GM04504 (cell line): ENCODE measurements at regions not wholly inside any gene's neighbourhood (a gene's known extent, or its start where the extent isn't known, plus 50 kb on each side); places are given as distances from the start of the nearest gene placed in this dataset.
A peak's percentile ranks its signal among the peaks of the same experiment; 100 is the strongest.
"Not testable (repeated sequence)": the region's sequence is repeated elsewhere in the genome, so short reads cannot be mapped to it uniquely, and the experiment has no call there.

Experiments
- DNase-seq: peaks from one replicate; pipeline ENCODE4 v3.0.0-alpha.2; 2012; ENCODE audit warnings: low read depth

DNA sequence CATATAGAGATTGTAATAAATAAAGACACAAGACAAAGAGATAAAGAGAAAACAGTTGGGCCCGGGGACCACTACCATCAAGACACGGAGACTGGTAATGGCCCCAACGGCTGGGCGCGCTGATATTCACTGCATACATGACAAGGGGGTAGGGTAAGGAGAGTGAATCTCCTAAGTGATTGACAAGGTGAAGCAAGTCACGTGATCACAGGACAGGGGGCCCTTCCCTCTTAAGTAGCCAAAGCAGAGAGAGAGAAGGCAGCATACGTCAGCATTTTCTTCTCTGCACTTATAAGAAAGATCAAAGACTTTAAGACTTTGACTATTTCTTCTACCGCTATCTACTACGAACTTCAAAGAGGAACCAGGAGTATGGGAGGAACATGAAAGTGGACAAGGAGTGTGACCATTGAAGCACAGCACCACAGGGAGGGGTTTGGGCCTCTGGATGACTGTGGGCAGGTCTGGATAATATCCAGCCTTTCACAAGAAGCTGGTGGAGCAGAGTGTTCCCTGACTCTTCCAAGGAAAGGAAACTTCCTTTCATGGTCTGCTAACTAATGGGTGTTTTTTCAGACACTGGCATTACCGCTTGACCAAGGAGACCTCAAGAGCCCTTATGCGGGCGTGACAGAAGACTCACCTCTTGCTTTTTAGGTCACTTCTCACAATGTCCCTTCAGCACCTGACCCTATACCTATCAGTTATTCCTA, 75.6 kb downstream of the MRPL39 start:
- DNase-seq, result not testable (repeated sequence)

DNA sequence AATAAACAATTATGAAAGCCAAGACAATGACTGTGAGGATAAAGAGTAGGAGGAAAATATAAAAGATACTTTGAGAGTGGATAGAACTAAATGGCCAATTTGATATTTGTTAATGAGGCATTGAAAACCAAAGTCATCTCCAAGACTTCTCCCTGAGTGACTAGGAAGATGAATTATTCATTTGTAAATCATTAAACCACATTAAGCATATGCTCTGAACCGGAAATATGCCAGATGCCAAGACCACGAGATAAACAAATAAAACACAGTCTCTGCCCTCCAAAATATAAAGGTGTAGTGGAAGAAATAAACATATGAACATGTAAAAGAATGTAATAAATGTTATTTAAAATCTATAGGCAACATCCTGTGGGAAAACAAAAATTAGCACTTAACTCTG, 78.8 kb downstream of the MRPL39 start:
- DNase-seq, result no peak

DNA sequence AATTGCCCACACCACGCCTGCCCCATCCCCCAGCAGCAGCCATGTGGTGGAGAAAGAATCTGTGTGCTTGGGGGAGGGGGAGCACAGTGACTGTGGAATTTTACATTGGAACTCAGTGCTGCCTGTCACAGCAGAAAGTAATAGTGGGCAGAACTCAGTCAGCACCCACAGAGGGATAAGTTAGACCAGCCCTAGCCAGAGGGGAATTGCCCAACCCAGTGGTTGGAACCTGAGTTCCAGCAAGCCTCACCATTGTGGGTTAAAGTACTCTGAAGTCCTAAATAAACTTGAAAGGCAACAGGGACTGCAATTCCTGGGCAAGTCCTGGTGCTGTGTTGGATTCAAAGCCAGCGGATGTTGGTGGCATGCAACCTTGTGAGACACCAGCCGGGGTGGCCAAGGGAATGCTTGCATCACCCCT, 88.8 kb downstream of the MRPL39 start:
- DNase-seq, result no peak

DNA sequence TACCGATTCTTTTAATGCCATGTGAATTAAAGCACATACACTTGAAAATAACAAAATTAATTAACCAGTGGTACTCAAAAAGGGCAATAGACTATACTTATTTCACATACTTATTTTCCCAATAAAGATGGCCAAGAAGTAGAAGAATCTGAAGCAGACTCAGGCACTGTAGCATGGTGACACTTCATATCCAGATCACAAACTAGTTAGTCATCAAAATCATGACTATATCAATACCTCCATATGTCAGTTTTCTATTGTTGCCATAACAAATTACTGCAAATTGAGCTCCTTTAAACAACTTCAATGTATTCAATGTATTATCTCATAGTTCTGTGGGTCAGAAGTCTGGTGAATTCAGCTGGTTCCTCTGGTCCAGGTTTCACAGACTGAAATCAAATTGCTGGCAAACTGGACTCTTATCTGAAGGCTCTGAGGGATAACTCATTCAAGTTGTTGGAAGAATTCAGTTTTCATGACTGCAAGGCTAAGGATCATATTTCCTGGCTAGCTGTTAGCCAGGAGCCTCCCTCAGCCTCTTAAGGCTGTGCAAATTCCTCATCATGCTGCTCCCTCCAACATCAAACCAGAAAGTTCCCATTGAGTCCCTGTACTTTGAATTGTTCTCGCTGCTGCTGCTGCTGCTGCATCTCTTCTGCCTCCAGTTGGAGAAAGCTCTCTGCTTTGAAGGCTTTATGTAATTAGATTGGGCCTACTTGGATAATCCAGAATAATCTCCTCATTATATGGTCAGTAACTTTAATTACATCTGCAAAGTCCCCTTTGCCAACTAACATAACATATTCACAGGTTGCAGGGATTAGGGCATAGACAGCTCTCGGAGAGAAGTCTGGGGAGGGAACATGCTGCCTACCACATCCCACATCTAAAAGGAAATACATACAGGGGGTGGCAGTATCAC, 91.5 kb downstream of the MRPL39 start:
- DNase-seq, result no peak

DNA sequence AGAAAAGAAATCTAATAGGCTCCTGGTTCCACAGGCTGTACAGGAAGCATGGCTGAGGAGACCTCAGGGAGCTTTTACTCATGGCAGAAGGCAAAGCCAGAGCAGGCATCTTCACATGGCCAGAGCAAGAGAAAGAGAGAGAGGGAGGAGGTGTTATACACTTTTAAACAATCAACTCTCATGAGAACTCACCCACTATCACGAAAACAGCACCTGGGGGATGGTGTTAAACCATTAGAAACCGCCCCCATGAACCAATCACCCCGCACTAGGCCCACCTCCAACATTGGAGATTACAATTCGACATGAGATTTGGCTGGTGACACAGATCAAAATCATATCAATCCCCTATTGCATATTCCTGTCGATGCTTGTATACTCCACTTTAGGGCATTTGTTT, 93.5 kb downstream of the MRPL39 start:
- no peak for DNase-seq

DNA sequence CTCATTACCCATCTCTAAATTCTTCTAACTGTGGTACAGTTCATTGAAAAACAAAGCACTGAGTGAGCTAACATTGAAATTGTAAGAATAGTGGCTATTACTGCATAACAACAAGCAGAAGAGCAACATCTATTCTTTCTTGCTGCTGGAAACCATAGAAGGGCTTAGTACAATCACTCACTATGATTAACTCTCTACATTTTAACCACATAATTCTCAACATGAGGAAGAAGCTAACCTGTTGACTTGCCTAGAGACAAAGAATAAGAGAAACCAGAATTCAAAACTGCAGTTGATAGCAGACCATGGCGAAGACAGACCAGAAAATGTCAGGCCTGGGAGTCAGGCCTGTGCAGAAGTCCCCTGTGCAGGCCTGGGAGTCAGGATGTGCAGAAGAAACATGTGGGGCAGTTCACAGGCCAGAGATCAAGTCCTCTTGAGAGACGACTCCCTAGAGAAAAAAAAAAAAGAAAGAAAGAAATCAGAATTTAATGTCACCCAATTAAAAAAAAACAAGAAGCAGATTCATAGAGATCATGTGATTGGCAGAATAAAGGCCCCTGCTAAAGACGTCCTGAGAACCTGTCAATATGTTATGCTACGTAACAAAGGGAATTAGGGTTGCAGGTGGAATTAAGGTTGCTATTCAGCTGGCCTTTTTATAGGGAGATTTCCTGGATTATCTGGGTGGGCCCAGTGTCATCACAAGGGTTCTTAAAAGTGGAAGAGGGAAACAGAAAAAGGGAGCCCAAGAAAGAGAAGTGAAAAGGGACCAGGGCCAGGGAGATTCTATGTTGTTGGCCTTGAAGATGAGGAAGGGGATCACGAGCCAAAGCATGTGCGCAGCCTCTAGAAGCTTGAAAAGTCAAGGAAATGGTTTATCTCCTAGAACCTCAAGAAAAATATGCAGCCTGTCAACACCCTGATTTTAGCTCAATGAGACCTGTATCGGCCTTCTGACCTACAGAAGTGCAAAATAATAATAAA, 94.9 kb downstream of the MRPL39 start:
- DNase-seq, result no peak

DNA sequence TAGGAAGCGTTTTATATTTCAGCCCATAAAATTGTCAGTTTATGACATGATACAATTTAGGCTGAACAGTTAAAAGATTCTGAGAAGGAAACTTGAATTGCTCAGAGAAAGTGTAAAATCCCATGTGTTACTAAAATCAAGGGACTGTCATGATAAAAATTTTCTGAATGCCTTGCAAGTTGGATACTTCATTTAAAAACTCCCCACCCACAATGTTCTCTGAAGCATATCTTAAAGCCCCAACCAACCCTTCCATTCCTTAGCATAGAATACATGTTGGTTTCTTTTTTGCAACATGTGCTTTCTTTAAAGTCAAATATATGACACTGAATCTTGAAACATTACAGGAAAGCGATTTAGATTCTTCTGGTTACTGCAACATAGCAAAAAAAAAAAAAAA, 97.4 kb downstream of the MRPL39 start:
- DNase-seq, result no peak

DNA sequence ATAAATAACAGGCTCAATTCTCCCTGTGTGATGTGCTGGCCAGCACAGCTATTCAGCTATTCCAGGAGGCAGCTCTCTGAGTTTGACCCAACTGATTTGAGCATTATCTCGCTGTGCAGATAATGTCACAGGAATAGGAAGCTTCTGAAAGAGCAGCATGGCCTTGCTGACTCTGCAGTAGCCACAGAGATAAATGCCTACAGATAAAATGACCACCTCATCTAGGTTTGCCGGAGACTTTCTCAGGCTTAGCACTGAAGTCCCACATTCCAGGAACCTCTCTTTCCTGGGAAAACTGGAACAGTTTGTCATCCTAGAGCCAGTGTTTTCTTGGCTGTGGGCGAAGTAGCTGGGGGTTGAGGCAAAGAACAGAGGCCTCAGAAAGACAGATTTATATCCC, 98.9 kb downstream of the MRPL39 start:
- DNase-seq, result no peak

DNA sequence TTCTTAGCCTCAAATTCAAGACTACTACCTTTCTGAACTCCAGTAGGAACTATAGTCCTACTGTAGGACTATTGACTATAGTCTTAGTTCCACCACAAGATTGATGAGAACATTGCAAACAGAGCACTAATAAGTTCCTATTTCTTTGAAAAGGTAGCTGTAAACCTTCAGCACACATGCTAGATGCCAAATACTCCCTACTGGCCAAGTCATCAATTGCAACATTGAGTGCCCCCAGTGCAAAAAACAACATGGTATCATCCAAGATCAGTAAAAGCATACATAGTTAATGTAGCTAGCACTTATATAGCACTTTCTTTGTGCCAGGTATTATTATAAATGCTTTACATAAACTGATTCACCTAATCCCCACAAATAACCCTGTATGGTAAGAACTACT, 99.8 kb downstream of the MRPL39 start:
- no peak for DNase-seq

DNA sequence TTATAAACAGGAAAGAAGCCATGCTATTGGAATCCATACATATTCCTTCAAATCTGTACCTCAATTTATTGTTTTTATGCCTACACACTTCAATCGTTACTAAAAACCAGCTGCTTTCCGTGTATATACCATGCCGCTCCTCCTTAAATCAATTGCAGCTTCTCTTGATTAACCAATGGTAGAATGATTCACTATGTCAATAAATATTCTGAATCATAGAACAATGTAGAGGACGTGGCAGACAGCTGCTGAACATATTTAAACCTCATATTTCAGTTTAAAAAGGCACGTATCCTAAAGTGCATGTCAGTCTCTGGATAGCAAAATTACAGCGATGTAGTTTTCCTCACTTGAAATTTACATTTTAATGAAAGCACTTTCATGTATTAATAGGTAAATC, 100.4 kb downstream of the MRPL39 start:
- peak; percentile 22 for DNase-seq

DNA sequence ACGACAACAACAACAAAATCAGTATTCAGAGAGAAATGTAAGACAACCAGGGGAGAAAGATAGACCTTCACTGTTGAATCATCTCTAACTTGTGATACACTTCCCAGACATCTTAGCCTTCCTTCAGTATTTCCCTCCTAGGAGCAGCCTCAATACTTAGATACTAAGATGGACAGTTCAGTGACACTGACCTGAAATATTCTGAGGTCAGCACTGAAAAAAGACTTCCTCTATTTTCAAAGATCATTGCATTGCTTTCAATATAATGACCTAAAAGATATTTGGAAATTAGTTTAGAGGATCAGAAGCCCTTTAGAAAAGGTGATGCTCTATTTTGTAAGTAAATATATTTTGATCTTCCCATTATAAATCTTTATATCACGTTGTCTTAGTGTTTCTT, 101.0 kb downstream of the MRPL39 start:
- no peak for DNase-seq

DNA sequence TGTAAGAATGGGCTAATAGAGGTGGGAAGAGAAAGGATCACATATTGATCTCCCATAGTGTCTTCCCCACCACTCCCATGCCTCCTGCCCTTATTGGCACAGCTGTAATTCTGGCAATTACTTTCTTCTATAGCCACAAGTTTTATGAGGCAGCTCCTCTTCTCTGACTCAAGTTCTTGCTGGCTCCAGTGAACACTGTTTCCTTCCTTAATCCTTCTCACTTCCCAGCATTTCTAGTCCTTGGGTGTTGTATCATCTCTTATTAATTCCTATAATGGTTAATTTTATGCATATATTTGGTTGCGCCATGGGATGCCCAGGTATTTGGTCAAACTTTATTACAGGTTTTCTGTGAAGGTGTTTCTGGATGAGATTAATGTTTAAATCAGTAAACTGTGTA, 103.3 kb downstream of the MRPL39 start:
- DNase-seq, result no peak

DNA sequence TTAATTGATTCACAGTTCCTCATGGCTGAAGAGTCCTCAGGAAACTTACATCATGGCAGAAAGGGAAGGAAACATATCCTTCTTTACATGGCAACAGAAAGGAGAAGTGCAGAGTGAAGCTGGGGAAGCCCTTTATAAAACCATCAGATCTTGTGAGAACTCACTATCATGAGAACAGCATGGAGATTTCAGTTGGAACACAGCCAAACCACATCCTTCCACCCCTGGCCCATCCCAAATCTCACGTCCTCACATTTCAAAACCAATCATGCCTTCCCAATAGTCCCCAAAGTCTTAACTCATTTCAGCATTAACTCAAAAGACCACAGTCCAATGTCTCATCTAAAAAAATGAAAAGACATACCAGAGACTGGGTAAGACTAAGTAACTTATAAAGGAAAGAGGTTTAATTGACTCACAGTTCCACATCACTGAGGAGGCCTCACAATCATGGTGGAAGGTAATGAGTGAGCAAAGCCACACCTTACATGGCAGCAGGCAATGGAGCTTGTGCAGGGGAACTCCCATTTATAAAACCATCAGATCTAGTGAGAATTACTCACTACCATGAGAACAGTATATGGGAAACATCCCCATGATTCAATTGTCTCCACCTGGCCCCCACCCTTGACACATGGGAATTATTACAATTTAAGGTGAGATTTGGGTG, 105.2 kb downstream of the MRPL39 start:
- DNase-seq, result no peak

DNA sequence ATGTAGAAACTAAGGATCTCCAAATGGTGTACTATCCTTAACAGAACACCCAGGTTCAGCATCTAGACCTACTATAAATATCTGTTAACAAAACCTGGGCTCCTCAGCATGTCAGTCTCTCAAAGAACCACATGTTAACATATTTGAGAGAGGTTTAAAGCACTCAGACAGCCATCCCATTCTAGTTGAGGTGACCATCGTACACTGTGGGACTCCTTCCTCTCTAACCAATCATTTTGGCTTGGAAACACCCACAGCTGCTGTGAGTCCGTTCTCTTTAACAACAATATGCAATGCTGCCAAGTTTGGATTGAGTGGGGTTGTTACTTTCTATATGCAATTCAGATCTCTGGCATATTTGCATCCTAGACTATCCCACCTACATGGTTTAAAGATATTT, 105.8 kb downstream of the MRPL39 start:
- no peak for DNase-seq

DNA sequence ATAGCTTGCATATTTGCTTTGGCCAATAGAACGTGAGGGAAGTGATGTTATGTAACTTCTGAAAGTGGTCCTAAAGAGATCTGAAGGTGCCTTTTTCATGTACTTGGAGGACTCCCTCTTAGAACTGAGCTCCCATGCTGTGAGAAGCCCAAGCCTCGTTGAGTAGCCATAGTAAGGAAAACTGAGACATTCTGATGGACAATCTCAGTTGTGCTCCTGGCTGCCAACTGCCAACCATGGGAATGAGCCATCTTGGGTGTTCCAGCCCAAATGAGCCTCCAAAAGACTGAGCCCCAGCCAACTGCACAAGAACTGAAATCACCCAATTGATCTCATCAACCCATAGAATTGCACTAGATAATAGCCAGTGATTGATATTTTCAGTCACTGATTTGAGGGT, 106.7 kb downstream of the MRPL39 start:
- DNase-seq, result no peak

DNA sequence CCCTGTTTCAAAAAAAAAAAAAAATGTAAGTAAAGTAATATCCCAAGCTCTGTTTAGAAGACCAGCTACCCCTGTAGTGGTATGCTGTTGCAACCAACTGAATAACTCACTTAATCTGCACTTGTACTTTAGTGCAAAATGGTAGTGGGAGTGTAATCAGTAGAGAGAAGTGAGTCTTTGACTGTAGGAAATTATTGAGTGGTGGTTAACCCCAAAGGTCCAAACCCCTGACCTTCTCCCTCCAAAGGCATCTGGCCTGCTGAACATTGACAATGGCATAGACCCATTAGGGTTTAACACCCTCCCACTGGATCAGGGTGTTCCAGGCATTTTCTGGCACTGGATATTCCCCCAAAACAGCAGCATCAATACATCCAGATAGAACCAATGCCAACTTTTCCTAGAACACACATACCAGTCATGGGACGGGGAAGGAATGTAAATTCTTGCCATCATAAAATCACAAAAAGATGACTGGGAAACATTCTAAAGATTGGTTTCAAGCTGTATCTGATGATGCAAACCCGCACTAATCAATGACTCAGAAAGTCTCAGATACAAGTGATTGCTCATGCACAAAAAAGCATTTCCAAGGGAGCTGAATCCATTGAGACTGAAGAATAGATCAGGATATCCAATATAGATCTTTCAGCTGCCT, 110.3 kb downstream of the MRPL39 start:
- no peak for DNase-seq

DNA sequence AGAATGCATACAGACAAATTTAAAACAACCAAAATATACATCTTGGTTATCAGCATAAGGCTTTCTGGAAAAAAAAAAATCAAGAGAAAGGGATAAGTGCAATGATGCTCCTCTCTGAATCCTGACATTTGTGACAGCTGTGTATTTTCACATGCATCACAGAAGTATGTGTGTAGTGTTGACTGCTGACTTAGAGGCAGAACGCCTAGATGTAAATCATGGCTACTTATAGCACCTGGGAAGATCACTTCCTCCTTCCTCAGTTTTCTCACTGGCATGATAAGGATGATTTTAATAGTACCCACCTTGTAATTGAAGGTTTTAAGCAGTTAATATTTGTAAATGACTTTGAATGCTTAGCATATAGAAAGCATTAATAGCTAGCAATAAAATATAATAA, 112.5 kb downstream of the MRPL39 start:
- no peak for DNase-seq

DNA sequence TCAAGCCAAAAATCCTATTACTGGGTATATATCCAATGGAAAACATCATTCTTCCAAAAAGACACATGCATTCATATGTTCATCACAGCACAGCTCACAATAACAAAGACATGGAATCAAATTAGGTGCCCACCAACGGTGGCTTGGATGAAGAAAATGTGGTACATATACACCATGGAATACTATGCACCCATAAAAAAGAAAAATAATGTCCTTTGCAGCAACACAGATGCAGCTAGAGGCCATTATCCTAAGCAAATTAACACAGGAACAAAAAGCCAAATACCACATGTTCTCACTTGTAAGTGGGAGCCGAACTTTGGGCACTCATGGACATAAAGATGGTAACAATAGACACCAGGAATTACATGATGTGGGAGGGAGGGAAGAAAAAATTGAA, 113.6 kb downstream of the MRPL39 start:
- no peak for DNase-seq

DNA sequence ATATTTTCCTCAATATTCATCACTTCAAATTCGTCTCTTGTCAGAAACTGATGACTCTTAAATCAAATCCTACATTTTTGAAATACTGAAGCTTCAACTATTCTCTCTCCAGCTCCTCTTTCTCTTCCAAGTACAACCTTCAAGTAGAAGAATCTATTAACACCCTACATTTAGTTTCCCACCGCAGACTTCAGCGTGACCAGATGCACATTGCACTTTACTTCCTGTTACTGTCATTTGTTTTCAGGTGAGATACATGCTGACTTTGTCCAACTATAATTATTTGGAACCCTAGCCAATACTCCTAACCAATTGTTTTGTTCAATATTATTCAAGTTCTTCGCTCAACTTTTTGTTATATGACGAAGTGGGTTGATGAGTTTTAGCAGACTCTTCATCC, 116.0 kb downstream of the MRPL39 start:
- DNase-seq, result no peak

DNA sequence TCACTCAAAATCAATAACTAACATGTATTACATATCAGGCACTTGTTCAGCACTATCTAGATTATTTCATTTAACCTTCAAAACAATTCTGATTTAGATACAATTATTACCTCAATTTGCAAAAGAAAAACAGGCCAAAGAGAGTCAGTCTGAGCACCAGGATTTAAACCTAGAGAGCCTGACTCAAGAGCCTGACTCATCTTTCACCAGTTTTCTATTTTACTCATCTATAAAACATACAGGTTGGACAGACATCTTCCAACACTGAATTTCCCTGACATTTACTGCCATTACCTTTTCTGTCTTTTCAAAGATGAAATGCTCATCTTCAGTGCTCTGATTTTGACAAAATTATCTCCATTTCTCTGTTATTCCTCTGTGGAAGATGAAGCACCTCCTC, 116.5 kb downstream of the MRPL39 start:
- DNase-seq, result no peak

DNA sequence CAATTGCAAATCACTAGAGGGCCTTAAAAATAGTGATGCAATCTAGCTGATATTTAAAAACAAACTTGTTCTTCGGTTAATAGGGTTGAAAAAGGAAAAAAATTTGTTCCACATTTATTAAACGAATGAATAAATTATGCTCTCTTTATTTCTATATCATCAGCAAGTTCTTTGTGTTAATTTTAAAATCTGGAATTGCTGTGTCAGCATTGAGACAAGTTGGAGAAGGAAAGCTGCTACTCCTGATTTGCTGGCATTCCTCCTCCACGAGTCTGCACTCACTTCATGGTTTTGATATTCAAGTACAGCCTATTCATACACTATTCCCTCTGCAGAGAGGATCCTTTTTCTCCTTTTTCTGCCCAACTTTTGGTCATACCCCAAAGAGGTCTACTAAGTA, 117.6 kb downstream of the MRPL39 start:
- no peak for DNase-seq
